MCF 10A (cell line): ENCODE measurements at regions not wholly inside any gene's neighbourhood (a gene's known extent, or its start where the extent isn't known, plus 50 kb on each side); places are given as distances from the start of the nearest gene placed in this dataset.

ENCODE experiments used
- BruUV-seq: library from RNA; stranded (reverse); fragments of 400-500 nt; replicated peaks from 2 replicates; lab custom pipeline; 2021; lab: Mats Ljungman, UMichigan
- CTCF ChIA-PET: fragments of 300-600 bp; sonication (Branson Sonifier 250); formaldehyde crosslinking; extraction: SDS; loops from one replicate; lab custom pipeline; 2021; ENCODE audit warnings: antibody characterized with exemption, inconsistent platforms; lab: Yijun Ruan, JAX
- POLR2A ChIA-PET: fragments of 300-600, 350-650 bp; sonication (Branson Sonifier 250); formaldehyde crosslinking; extraction: SDS; loops from one replicate; lab custom pipeline; 2020; ENCODE audit warnings: antibody characterized with exemption, inconsistent platforms; lab: Yijun Ruan, JAX
- DNase-seq: peaks from one replicate; pipeline ENCODE4 v3.0.0-alpha.2; 2018; ENCODE audit not compliant: unreplicated experiment
- H3K27ac Mint-ChIP-seq: one replicate; pipeline ENCODE4 v1.8.0; 2022; ENCODE audit warnings: mild to moderate bottlenecking, low read depth, mixed read lengths; ENCODE audit not compliant: unreplicated experiment
- H3K27me3 Mint-ChIP-seq: one replicate; pipeline ENCODE4 v1.8.0; 2022; ENCODE audit warnings: mixed read lengths; ENCODE audit not compliant: insufficient read depth, unreplicated experiment
- H3K36me3 Mint-ChIP-seq: one replicate; pipeline ENCODE4 v1.8.0; 2022; ENCODE audit warnings: mild to moderate bottlenecking, moderate library complexity, mixed read lengths; ENCODE audit not compliant: insufficient read depth, unreplicated experiment
- H3K4me1 Mint-ChIP-seq: one replicate; pipeline ENCODE4 v1.8.0; 2022; ENCODE audit warnings: mixed read lengths; ENCODE audit not compliant: insufficient read depth, unreplicated experiment
- H3K4me3 Mint-ChIP-seq: one replicate; pipeline ENCODE4 v1.8.0; 2022; ENCODE audit warnings: mild to moderate bottlenecking, moderate library complexity, mixed read lengths; ENCODE audit not compliant: unreplicated experiment
- H3K9me3 Mint-ChIP-seq: one replicate; pipeline ENCODE4 v1.8.0; 2022; ENCODE audit warnings: mixed read lengths; ENCODE audit not compliant: unreplicated experiment
- CTCF ChIP-seq: fragments of 200-600 bp; IDR thresholded peaks from one replicate; pipeline ENCODE4 v1.8.0; 2022; ENCODE audit warnings: antibody characterized with exemption, mild to moderate bottlenecking; ENCODE audit not compliant: unreplicated experiment
- intact Hi-C: fragments of 100-400 bp; cut with micrococcal nuclease; formaldehyde crosslinking; loops from 2 replicates; pipeline ENCODE4 v1.14.1; 2022

- ChIA-PET POLR2A (interaction anchor here (0.5 to 0.6 kb wide), 2 partner anchors 152 to 335 kb away, joined by 3 read pairs; no protein-coding TSS in a partner anchor), CTCF (interaction anchor here (0.6 kb wide), 1 partner anchor 43 kb away, joined by 3 read pairs; no protein-coding TSS in a partner anchor)
- peaks cover 5% of the 10 kb centered on the region for H3K36me3 Mint-ChIP-seq
- no peak for TF ChIP-seq CTCF
- no peak overlapping the region for H3K4me3 Mint-ChIP-seq
- DNase-seq: no peak
- no peaks in the 10 kb centered on the region for H3K9me3 Mint-ChIP-seq
- no peak overlapping the region for H3K27ac Mint-ChIP-seq
- no TSS peak for BruUV-seq
- H3K27me3 Mint-ChIP-seq: no peaks in the 10 kb centered on the region
- intact Hi-C loops: no loop called here
- H3K4me1 Mint-ChIP-seq: peaks cover 22% of the 10 kb centered on the region
Observed at GRCh38 chr2:235398321-235398720, 95.5 kb upstream of the AGAP1 start.

GRCh38 chr2:235399895-235400294, 93.9 kb upstream of the AGAP1 start:
- intact Hi-C loops: no loop called here

GRCh38 chr2:235402422-235402821, 91.4 kb upstream of the AGAP1 start:
- intact Hi-C loops: no loop called here
- no peaks in the 10 kb centered on the region for H3K27me3 Mint-ChIP-seq
- H3K4me1 Mint-ChIP-seq: no peaks in the 10 kb centered on the region
- no peaks in the 10 kb centered on the region for H3K9me3 Mint-ChIP-seq
- POLR2A ChIA-PET: no interaction called here
- H3K36me3 Mint-ChIP-seq: no peaks in the 10 kb centered on the region
- H3K4me3 Mint-ChIP-seq: no peak overlapping the region
- DNase-seq: no peak
- CTCF ChIA-PET: no interaction called here
- peak overlapping the region; percentile 28 for H3K27ac Mint-ChIP-seq
- no TSS peak for BruUV-seq
- TF ChIP-seq CTCF: no peak

More at GRCh38 chr2:235399895-235400294, 93.9 kb upstream of the AGAP1 start:
- no peaks in the 10 kb centered on the region for H3K9me3 Mint-ChIP-seq
- no peak overlapping the region for H3K4me3 Mint-ChIP-seq
- CTCF ChIA-PET: interaction anchor here (0.7 kb wide), 1 partner anchor 168 kb away, joined by 3 read pairs; no protein-coding TSS in a partner anchor
- no peak overlapping the region for H3K27ac Mint-ChIP-seq
- TF ChIP-seq CTCF: no peak
- DNase-seq: no peak
- no peaks in the 10 kb centered on the region for H3K27me3 Mint-ChIP-seq
- H3K36me3 Mint-ChIP-seq: no peaks in the 10 kb centered on the region
- peaks cover 13% of the 10 kb centered on the region for H3K4me1 Mint-ChIP-seq
- POLR2A ChIA-PET: no interaction called here
- no TSS peak for BruUV-seq

GRCh38 chr2:235405612-235406361, 88.1 kb upstream of the AGAP1 start:
- CTCF ChIA-PET: no interaction called here

More at GRCh38 chr2:235405612-235406361, 88.1 kb upstream of the AGAP1 start:
- POLR2A ChIA-PET: no interaction called here
- H3K27ac Mint-ChIP-seq: no peak overlapping the region
- H3K36me3 Mint-ChIP-seq: no peaks in the 10 kb centered on the region
- no peak for DNase-seq
- H3K9me3 Mint-ChIP-seq: no peaks in the 10 kb centered on the region
- BruUV-seq: no TSS peak
- H3K4me1 Mint-ChIP-seq: no peaks in the 10 kb centered on the region
- intact Hi-C loops: no loop called here
- no peak overlapping the region for H3K4me3 Mint-ChIP-seq
- no peaks in the 10 kb centered on the region for H3K27me3 Mint-ChIP-seq
- no peak for TF ChIP-seq CTCF
